HG02938 (cell line): ENCODE measurements at regions not wholly inside any gene's neighbourhood (a gene's known extent, or its start where the extent isn't known, plus 50 kb on each side); places are given as distances from the start of the nearest gene placed in this dataset.
"Not testable (repeated sequence)": the region's sequence is repeated elsewhere in the genome, so short reads cannot be mapped to it uniquely, and the experiment has no call there.

Experiments
- ATAC-seq: cut with Tn5 transposase; IDR thresholded peaks from one replicate; pipeline ENCODE4 v1.9.1; 2021; ENCODE audit warnings: mild to moderate bottlenecking, moderate library complexity; ENCODE audit not compliant: unreplicated experiment

GRCh38 chr4:97309121-97309520 lies 834.2 kb downstream of the STPG2 start:
- no peak for ATAC-seq

- ATAC-seq, result no peak
These were observed 826.1 kb downstream of the STPG2 start for GRCh38 chr4:97317201-97317600.

GRCh38 chr4:97317671-97318070 lies 825.6 kb downstream of the STPG2 start:
- no peak for ATAC-seq

GRCh38 chr4:97325751-97326150 lies 817.5 kb downstream of the STPG2 start:
- not testable (repeated sequence) for ATAC-seq

GRCh38 chr4:97330917-97331316 lies 812.4 kb downstream of the STPG2 start:
- no peak for ATAC-seq

GRCh38 chr4:97334348-97334747 lies 808.9 kb downstream of the STPG2 start:
- ATAC-seq, result no peak

- no peak for ATAC-seq
These were observed 793.6 kb downstream of the STPG2 start for GRCh38 chr4:97349468-97350186.

- ATAC-seq, result no peak
These were observed 789.4 kb downstream of the STPG2 start for GRCh38 chr4:97353876-97354275.

- no peak for ATAC-seq
These were observed 783.5 kb downstream of the STPG2 start for GRCh38 chr4:97359826-97360225.

- no peak for ATAC-seq
These were observed 782.5 kb downstream of the STPG2 start for GRCh38 chr4:97360733-97361132.

GRCh38 chr4:97367878-97368277 lies 775.4 kb downstream of the STPG2 start:
- ATAC-seq, result no peak

GRCh38 chr4:97370568-97370967 lies 772.7 kb downstream of the STPG2 start:
- no peak for ATAC-seq

- no peak for ATAC-seq
These were observed 768.8 kb downstream of the STPG2 start for GRCh38 chr4:97374526-97374925.

GRCh38 chr4:97386969-97387368 lies 756.3 kb downstream of the STPG2 start:
- no peak for ATAC-seq

GRCh38 chr4:97394653-97395052 lies 748.6 kb downstream of the STPG2 start:
- ATAC-seq, result no peak

- no peak for ATAC-seq
These were observed 747.2 kb downstream of the STPG2 start for GRCh38 chr4:97396097-97396496.

GRCh38 chr4:97396605-97397004 lies 746.7 kb downstream of the STPG2 start:
- ATAC-seq, result no peak

GRCh38 chr4:97404876-97405523 lies 738.3 kb downstream of the STPG2 start:
- no peak for ATAC-seq

- no peak for ATAC-seq
These were observed 731.9 kb downstream of the STPG2 start for GRCh38 chr4:97411356-97411755.

- ATAC-seq, result no peak
These were observed 730.9 kb downstream of the STPG2 start for GRCh38 chr4:97412331-97412730.

- ATAC-seq, result no peak
These were observed 729.1 kb downstream of the STPG2 start for GRCh38 chr4:97414161-97414560.

GRCh38 chr4:97432551-97432950 lies 710.7 kb downstream of the STPG2 start:
- no peak for ATAC-seq
